SJCRH30 (cell line): ENCODE measurements at regions not wholly inside any gene's neighbourhood (a gene's known extent, or its start where the extent isn't known, plus 50 kb on each side); places are given as distances from the start of the nearest gene placed in this dataset.

Experiments used
- DNase-seq, 2 experiments: peaks; one replicate each; pipeline ENCODE4 v3.0.0-alpha.2; 2015 to 2020
- H3K27ac ChIP-seq: fragments of 250-450 bp; sonication (Bioruptor Pico); 2 replicates; pipeline ENCODE4 v1.5.1; 2020; ENCODE audit warnings: mild to moderate bottlenecking, moderate library complexity
- H3K27me3 ChIP-seq: fragments of 250-450 bp; sonication (Bioruptor Pico); 2 replicates; pipeline ENCODE4 v1.5.1; 2020; ENCODE audit warnings: mild to moderate bottlenecking, moderate library complexity
- H3K36me3 ChIP-seq: fragments of 250-450 bp; sonication (Bioruptor Pico); 2 replicates; pipeline ENCODE4 v1.5.1; 2020; ENCODE audit warnings: mild to moderate bottlenecking, moderate library complexity
- H3K4me1 ChIP-seq: fragments of 250-450 bp; sonication (Bioruptor Pico); 2 replicates; pipeline ENCODE4 v1.5.1; 2020; ENCODE audit warnings: mild to moderate bottlenecking, moderate library complexity
- H3K4me3 ChIP-seq: fragments of 250-450 bp; sonication (Bioruptor Pico); 2 replicates; pipeline ENCODE4 v1.5.1; 2020; ENCODE audit warnings: mild to moderate bottlenecking, moderate library complexity
- H3K9me3 ChIP-seq: fragments of 250-450 bp; sonication (Bioruptor Pico); replicated peaks from 2 replicates; pipeline ENCODE4 v1.5.1; 2020; ENCODE audit warnings: mild to moderate bottlenecking, moderate library complexity

DNA sequence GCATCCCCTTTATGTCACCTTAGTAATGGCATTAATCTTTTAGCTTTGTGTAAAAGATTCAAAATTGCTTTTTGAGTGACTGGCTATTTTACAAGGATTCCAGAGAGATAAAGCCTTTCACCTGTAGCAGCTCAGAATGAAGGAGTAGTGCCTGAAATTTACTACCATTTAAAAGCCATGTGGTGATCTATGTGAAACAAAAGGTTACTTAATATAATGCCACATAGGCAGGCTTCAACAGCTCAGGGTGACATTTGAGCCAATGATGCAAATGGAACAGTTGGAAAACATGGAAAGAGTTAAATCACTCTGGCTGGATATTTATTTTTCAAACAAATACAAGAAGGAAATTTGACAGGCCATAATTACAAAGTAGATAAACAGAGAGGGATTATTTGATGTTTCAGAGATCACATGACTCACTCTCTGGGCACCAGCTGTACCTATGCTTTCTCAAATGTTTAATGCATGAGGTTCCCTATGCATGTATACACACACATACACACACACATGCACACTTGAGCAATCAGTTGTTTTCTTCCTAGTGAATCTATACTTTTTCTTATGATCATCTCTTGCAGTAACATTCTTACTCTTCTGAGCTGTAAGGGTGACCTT lies 171.5 kb downstream of the ZMAT3 start:
- no peaks in the 10 kb centered on the region for H3K9me3 ChIP-seq
- H3K27me3 ChIP-seq, result no peaks in the 10 kb centered on the region
- DNase-seq, result no peak
- no peak overlapping the region for H3K4me3 ChIP-seq
- no peaks in the 10 kb centered on the region for H3K4me1 ChIP-seq
- no peaks in the 10 kb centered on the region for H3K36me3 ChIP-seq
- no peak overlapping the region for H3K27ac ChIP-seq

GRCh38 chr3:178895178-178895789 lies 176.3 kb downstream of the ZMAT3 start:
- Histone ChIP-seq H3K4me1 (no peaks in the 10 kb centered on the region), H3K27me3 (no peaks in the 10 kb centered on the region), H3K27ac (no peak overlapping the region), H3K9me3 (no peaks in the 10 kb centered on the region), H3K4me3 (no peak overlapping the region), H3K36me3 (no peaks in the 10 kb centered on the region)
- DNase-seq, result no peak
